MM.1S (cell line): ENCODE measurements at regions not wholly inside any gene's neighbourhood (a gene's known extent, or its start where the extent isn't known, plus 50 kb on each side); places are given as distances from the start of the nearest gene placed in this dataset.

Experiments
- DNase-seq: peaks from one replicate; pipeline ENCODE4 v3.0.0-alpha.2; 2015
- H2AFZ ChIP-seq: fragments of 300-600 bp; sonication (generic); 2 replicates; pipeline ENCODE4 v1.6.0; 2016; ENCODE audit warnings: antibody characterized with exemption, low read length
- H3F3A ChIP-seq: fragments of 300-600 bp; sonication (generic); 2 replicates; pipeline ENCODE4 v1.6.1; 2016; ENCODE audit warnings: mild to moderate bottlenecking, antibody characterized with exemption, low read length, moderate library complexity, mixed read lengths; ENCODE audit not compliant: insufficient read depth
- H3K27ac ChIP-seq: fragments of 300-600 bp; sonication (generic); 2 replicates; pipeline ENCODE4 v1.5.1; 2016; ENCODE audit warnings: mild to moderate bottlenecking, low read length
- H3K27me3 ChIP-seq: fragments of 300-600 bp; sonication (generic); replicated peaks from 2 replicates; pipeline ENCODE4 v1.6.0; 2016; ENCODE audit warnings: low read length; ENCODE audit not compliant: insufficient read depth
- H3K36me3 ChIP-seq: fragments of 300-600 bp; sonication (generic); replicated peaks from 2 replicates; pipeline ENCODE4 v1.6.1; 2016; ENCODE audit warnings: mild to moderate bottlenecking, low read length, mixed read lengths; ENCODE audit not compliant: insufficient read depth
- H3K4me1 ChIP-seq: fragments of 300-600 bp; sonication (generic); 2 replicates; pipeline ENCODE4 v1.6.1; 2016; ENCODE audit warnings: low read length, mixed read lengths
- H3K4me2 ChIP-seq: fragments of 300-600 bp; sonication (generic); 2 replicates; pipeline ENCODE4 v1.6.0; 2016; ENCODE audit warnings: low read depth, low read length
- H3K4me3 ChIP-seq: fragments of 300-600 bp; sonication (generic); 2 replicates; pipeline ENCODE4 v1.5.1; 2016; ENCODE audit warnings: low read length, mixed read lengths
- H3K79me2 ChIP-seq: fragments of 300-600 bp; sonication (generic); 2 replicates; pipeline ENCODE4 v1.6.1; 2016; ENCODE audit warnings: mixed run types, low read length, mixed read lengths
- H3K9ac ChIP-seq: fragments of 300-600 bp; sonication (generic); 2 replicates; pipeline ENCODE4 v1.6.1; 2016; ENCODE audit warnings: low read length, mixed read lengths
- H3K9me2 ChIP-seq: fragments of 300-600 bp; sonication (generic); replicated peaks from 2 replicates; pipeline ENCODE4 v1.6.1; 2016; ENCODE audit warnings: mild to moderate bottlenecking, low read length, mixed read lengths; ENCODE audit not compliant: insufficient read depth
- H3K9me3 ChIP-seq: fragments of 300-600 bp; sonication (generic); replicated peaks from 2 replicates; pipeline ENCODE4 v1.6.1; 2016; ENCODE audit warnings: mild to moderate bottlenecking, low read length, mixed read lengths; ENCODE audit not compliant: insufficient read depth
- H4K20me1 ChIP-seq: fragments of 300-600 bp; sonication (generic); 2 replicates; pipeline ENCODE4 v1.6.1; 2016; ENCODE audit warnings: mild to moderate bottlenecking, low read length, moderate library complexity, mixed read lengths; ENCODE audit not compliant: insufficient read depth
- EZH2 ChIP-seq: fragments of 300-600 bp; sonication (generic); optimal IDR thresholded peaks from 2 replicates; pipeline ENCODE3; 2017; ENCODE audit warnings: low read depth, mild to moderate bottlenecking, antibody characterized with exemption, low read length, mixed read lengths
- EZH2phosphoT487 ChIP-seq: fragments of 300-600 bp; sonication (generic); IDR thresholded peaks from 2 replicates; pipeline ENCODE4 v1.6.1; 2018; ENCODE audit warnings: antibody characterized with exemption, low read length
- TF ChIP-seq, protein P1 (sequence below): fragments of 300-600 bp; sonication (generic); IDR thresholded peaks from 2 replicates; pipeline ENCODE4 v1.5.1; 2016; ENCODE audit warnings: antibody characterized with exemption, low read length, mixed read lengths

DNA sequence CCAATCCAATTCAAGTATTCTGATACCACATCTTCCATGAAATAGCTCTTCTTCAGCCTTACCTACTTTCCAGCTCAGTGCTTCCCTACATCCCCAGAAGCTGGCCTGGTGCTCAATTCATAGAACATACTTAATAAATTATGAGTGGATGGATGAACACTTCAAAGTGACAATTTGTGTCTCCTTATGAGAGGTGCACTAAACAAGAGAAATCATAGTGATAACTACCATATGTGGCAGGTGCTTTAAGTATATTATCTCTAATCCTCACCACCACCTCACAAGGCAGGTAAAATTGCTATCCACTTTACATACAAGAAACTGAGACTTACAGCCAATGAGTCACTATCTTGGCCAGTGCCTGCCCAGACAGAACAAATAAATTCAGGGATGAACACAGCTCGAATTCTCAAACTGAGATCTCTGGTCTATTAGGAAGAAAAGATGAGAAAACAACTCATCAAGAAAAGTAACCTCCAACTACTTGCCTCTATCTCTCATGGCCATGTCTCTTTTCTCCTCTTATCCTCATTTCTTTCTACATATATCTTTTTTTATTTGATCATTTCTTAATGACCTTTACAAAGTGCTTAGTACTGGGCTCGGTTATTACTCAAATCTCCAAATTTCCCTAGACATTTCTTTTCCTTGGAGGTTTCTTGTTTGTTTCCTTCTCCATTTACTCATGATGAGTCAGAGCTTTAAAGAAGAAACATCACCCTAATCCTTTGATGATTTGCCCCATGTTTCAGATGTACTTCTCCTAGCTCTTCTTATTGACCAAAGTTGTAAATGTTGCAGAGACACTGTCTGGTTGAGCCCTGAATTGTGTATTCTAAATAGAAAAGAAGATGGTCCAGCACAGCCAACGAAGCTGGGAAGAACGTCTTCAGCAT, 161.5 kb downstream of the RPS29 start:
- TF ChIP-seq, protein P1, sequence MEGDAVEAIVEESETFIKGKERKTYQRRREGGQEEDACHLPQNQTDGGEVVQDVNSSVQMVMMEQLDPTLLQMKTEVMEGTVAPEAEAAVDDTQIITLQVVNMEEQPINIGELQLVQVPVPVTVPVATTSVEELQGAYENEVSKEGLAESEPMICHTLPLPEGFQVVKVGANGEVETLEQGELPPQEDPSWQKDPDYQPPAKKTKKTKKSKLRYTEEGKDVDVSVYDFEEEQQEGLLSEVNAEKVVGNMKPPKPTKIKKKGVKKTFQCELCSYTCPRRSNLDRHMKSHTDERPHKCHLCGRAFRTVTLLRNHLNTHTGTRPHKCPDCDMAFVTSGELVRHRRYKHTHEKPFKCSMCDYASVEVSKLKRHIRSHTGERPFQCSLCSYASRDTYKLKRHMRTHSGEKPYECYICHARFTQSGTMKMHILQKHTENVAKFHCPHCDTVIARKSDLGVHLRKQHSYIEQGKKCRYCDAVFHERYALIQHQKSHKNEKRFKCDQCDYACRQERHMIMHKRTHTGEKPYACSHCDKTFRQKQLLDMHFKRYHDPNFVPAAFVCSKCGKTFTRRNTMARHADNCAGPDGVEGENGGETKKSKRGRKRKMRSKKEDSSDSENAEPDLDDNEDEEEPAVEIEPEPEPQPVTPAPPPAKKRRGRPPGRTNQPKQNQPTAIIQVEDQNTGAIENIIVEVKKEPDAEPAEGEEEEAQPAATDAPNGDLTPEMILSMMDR, result no peak
- no peak for TF ChIP-seq EZH2phosphoT487
- no peak for TF ChIP-seq EZH2
- DNase-seq, result no peak
- Histone ChIP-seq H3K4me1 (no peaks in the 10 kb centered on the region), H3K4me3 (no peak overlapping the region), H3K27me3 (no peaks in the 10 kb centered on the region), H3K4me2 (no peak overlapping the region), H4K20me1 (no peaks in the 10 kb centered on the region), H3K9ac (no peak overlapping the region), H3K9me3 (no peaks in the 10 kb centered on the region), H3K79me2 (no peaks in the 10 kb centered on the region), H3K9me2 (no peaks in the 10 kb centered on the region), H3F3A (no peaks in the 10 kb centered on the region), H3K27ac (no peak overlapping the region), H2AFZ (no peak overlapping the region), H3K36me3 (no peaks in the 10 kb centered on the region)

DNA sequence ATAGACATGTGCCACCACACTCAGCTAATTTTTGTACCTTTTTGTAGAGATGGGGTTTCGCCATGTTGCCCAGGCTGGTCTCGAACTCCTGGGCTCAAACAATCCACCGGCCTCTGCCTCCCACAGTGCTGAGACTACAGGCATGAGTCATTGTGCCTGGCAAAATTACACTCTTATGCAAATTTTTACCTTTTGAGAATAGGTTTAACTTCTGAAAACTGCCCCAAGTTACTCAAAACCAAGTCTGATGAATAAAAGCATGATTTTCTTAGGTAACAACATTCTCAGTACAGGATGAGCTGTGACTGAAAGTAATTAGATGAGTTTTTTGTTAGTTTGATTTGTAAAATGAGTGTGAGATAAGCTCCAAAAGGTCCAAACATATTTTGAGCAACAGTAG, 166.0 kb downstream of the RPS29 start:
- no peaks in the 10 kb centered on the region for H3K9me3 ChIP-seq
- no peaks in the 10 kb centered on the region for H3F3A ChIP-seq
- H3K27me3 ChIP-seq, result no peaks in the 10 kb centered on the region
- TF ChIP-seq, protein P1, result no peak
- TF ChIP-seq EZH2 (no peak), EZH2phosphoT487 (no peak)
- no peak overlapping the region for H3K9ac ChIP-seq
- H3K36me3 ChIP-seq, result no peaks in the 10 kb centered on the region
- no peak overlapping the region for H3K4me2 ChIP-seq
- no peaks in the 10 kb centered on the region for H3K9me2 ChIP-seq
- H4K20me1 ChIP-seq, result no peaks in the 10 kb centered on the region
- no peak overlapping the region for H3K27ac ChIP-seq
- no peaks in the 10 kb centered on the region for H3K79me2 ChIP-seq
- H3K4me1 ChIP-seq, result no peaks in the 10 kb centered on the region
- H3K4me3 ChIP-seq, result no peak overlapping the region
- no peak for DNase-seq
- no peak overlapping the region for H2AFZ ChIP-seq

DNA sequence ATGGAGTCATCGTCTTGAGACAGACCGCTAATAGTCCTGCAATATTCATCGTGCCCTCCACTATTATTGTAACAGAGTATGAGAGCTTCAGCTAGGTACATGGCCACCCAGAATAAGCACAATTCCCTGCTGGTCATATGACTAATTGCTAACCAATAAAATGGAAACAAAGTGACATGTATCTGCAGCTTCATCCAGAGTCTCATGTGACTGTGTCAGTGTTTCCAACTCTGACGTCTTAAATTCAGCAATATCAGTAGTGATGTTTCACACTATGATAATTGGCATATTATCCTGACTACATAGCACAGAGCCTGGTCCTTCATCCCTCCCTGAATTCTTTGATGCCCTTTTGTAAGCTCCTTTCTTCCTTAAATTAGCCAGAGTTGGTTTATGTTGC, 167.4 kb downstream of the RPS29 start:
- no peaks in the 10 kb centered on the region for H3K36me3 ChIP-seq
- no peak overlapping the region for H3K9ac ChIP-seq
- no peak overlapping the region for H3K27ac ChIP-seq
- no peak overlapping the region for H2AFZ ChIP-seq
- no peaks in the 10 kb centered on the region for H3K79me2 ChIP-seq
- no peaks in the 10 kb centered on the region for H4K20me1 ChIP-seq
- no peaks in the 10 kb centered on the region for H3K27me3 ChIP-seq
- no peak for TF ChIP-seq EZH2phosphoT487
- no peak for TF ChIP-seq EZH2
- TF ChIP-seq, protein P1, result no peak
- no peaks in the 10 kb centered on the region for H3K9me2 ChIP-seq
- no peak for DNase-seq
- H3K4me2 ChIP-seq, result no peak overlapping the region
- no peaks in the 10 kb centered on the region for H3K4me1 ChIP-seq
- H3K9me3 ChIP-seq, result no peaks in the 10 kb centered on the region
- no peaks in the 10 kb centered on the region for H3F3A ChIP-seq
- no peak overlapping the region for H3K4me3 ChIP-seq
